ENCODE measurements at regions not wholly inside any gene's neighbourhood (a gene's known extent, or its start where the extent isn't known, plus 50 kb on each side); places are given as distances from the start of the nearest gene placed in this dataset.
"Not testable (repeated sequence)": the region's sequence is repeated elsewhere in the genome, so short reads cannot be mapped to it uniquely, and the experiment has no call there.

DNA sequence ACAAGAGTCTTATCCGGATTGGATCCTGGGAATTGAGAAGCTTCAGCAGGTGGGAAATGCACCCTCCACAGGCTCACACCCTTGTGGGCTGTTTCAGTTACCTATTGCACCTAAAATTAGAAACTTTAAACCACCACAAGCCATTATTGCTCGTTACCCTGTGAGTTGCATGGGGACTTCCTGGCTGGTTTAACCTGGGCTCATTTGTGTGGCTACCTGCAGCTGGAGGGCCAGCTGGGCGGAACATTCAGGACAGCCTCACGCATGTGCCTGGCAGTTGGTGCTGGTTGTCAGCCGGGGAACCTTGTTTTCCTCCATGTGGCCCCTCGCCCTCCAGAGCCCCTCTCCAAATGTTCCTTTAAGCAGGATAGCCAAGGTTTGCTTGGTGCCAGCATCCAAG lies 118.5 kb upstream of the DEFB108B start:
- ATAC-seq; intact Hi-C loops (cut with DNase I); H3K4me1 ChIP-seq; H3K9me3 ChIP-seq; DNase-seq; H3K36me3 ChIP-seq; H3K27ac ChIP-seq; H3K4me3 ChIP-seq: not testable (repeated sequence)
- H3K27me3 ChIP-seq = peaks cover 0 to 26% (median 8%) of the 10 kb centered on the region in 7 donors
- WGBS, 2 donors = 70 to 85% methylated on average over 6 of the region's 6 CpGs

DNA sequence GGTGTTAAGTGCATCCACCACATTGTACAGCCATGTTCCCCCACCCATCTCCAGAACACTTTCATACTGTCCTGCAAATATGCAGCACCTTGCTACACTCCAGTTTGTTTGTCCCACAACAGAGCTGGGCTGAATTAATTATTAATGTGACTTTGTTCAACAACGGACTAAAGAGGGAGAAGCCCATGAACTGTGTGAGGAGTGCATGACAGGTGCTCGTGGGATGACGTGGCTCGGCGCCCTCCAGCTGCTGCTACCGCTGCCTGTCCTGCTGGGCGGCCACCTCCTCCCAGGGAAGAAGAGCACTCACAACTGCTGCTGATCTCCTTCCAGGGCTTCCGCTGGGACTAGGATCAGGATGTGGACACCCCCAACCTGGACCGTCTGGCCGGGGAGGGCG lies 111.2 kb upstream of the DEFB108B start:
- H3K4me1 ChIP-seq; DNase-seq; ATAC-seq; H3K4me3 ChIP-seq; H3K36me3 ChIP-seq; H3K27ac ChIP-seq; H3K27me3 ChIP-seq; intact Hi-C loops (cut with DNase I); H3K9me3 ChIP-seq: not testable (repeated sequence)
- 74 to 87% methylated on average over 6 to 10 of the region's 11 CpGs for WGBS, 2 donors

DNA sequence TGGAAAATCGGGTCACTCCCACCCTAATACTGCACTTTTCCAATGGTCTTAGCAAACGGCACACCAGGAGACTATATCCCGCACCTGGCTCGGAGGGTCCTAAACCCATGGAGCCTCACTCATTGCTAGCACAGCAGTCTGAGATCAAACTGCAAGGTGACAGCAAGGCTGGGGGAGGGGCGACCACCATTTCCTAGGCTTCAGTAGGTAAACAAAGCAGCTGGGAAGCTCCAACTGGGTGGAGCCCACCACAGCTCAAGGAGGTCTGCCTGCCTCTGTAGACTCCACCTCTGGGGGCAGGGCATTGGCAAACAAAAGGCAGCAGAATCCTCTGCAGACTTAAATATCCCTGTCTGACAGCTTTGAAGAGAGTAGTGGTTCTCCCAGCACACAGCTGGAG lies 109.0 kb upstream of the DEFB108B start:
- intact Hi-C loops (cut with DNase I); H3K27ac ChIP-seq; ATAC-seq; H3K36me3 ChIP-seq; H3K4me1 ChIP-seq; DNase-seq; H3K4me3 ChIP-seq; H3K27me3 ChIP-seq; H3K9me3 ChIP-seq: not testable (repeated sequence)
- WGBS, 2 donors = 80% methylated on average over 5 of the region's 5 CpGs

GRCh38 chr11:71730748-71731147 lies 102.3 kb upstream of the DEFB108B start:
- intact Hi-C loops (cut with DNase I); DNase-seq: not testable (repeated sequence)
- 87 to 95% methylated on average over 7 of the region's 8 CpGs for WGBS, 2 donors

GRCh38 chr11:71734368-71734767 lies 98.6 kb upstream of the DEFB108B start:
- DNase-seq; intact Hi-C loops (cut with DNase I); H3K9me3 ChIP-seq; ATAC-seq; H3K27me3 ChIP-seq; H3K36me3 ChIP-seq; H3K27ac ChIP-seq; H3K4me3 ChIP-seq; H3K4me1 ChIP-seq: not testable (repeated sequence)
- TF ChIP-seq CTCF (IDR thresholded peaks at IDR 0.05) = peak in 1 of 9 donors; percentile 15
- WGBS, 2 donors = 0 to 8% methylated on average over 1 of the region's 3 CpGs

More at GRCh38 chr11:71730748-71731147, 102.3 kb upstream of the DEFB108B start:
- ATAC-seq, H3K27ac ChIP-seq, H3K4me3 ChIP-seq, H3K9me3 ChIP-seq, H3K27me3 ChIP-seq, H3K36me3 ChIP-seq, H3K4me1 ChIP-seq: not testable (repeated sequence)

- H3K4me1 ChIP-seq; H3K9me3 ChIP-seq; H3K27me3 ChIP-seq; ATAC-seq; DNase-seq; H3K36me3 ChIP-seq; H3K4me3 ChIP-seq; H3K27ac ChIP-seq; intact Hi-C loops (cut with DNase I): not testable (repeated sequence)
- 74 to 87% methylated on average over 4 of the region's 4 CpGs for WGBS, 2 donors
Measured at GRCh38 chr11:71738317-71738716, 94.7 kb upstream of the DEFB108B start.

- not testable (repeated sequence) for H3K27ac ChIP-seq, H3K4me1 ChIP-seq, H3K4me3 ChIP-seq, H3K9me3 ChIP-seq, ATAC-seq, H3K36me3 ChIP-seq
- 26 to 35% methylated on average over 11 of the region's 11 CpGs for WGBS, 2 donors
- peak in 1 of 2 donors; percentile 10 for DNase-seq
- peaks cover 0 to 19% (median 6%) of the 10 kb centered on the region in 7 donors for H3K27me3 ChIP-seq
- intact Hi-C loops (cut with DNase I) = loop anchor here in 1 of 10 donors (10.0 kb wide), 1 partner anchor 109 kb away; no protein-coding TSS in a partner anchor
Measured at GRCh38 chr11:71743385-71743784, 89.6 kb upstream of the DEFB108B start.

DNA sequence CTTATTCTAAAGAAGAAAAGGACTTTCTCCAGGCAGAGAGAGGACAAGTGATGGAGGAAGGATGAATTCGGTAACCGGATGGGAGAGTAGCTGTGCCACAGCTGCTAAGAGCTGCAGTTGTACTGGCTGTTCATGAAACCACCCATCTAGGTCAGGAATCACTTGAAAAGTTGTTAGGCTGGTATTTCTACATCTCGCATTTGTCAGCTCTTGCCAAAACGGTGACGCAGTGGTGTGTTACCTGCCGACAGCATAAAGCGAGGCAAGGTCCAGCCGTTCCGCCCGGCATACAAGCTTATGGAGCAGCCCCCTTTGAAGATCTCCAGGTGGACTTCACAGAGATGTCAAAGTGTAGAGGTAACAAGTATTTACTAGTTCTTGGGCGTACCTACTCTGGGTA lies 87.3 kb upstream of the DEFB108B start:
- H3K4me3 ChIP-seq, DNase-seq, H3K36me3 ChIP-seq, H3K27ac ChIP-seq, H3K4me1 ChIP-seq, H3K9me3 ChIP-seq, ATAC-seq: not testable (repeated sequence)
- H3K27me3 ChIP-seq = peaks cover 0 to 24% (median 9%) of the 10 kb centered on the region in 7 donors
- WGBS, 2 donors = 89 to 94% methylated on average over 11 of the region's 11 CpGs
- intact Hi-C loops (cut with DNase I) = loop anchor here in 1 of 10 donors (10.0 kb wide), 1 partner anchor 111 kb away; no protein-coding TSS in a partner anchor
